ENCODE measurements at regions not wholly inside any gene's neighbourhood (a gene's known extent, or its start where the extent isn't known, plus 50 kb on each side); places are given as distances from the start of the nearest gene placed in this dataset.

DNA sequence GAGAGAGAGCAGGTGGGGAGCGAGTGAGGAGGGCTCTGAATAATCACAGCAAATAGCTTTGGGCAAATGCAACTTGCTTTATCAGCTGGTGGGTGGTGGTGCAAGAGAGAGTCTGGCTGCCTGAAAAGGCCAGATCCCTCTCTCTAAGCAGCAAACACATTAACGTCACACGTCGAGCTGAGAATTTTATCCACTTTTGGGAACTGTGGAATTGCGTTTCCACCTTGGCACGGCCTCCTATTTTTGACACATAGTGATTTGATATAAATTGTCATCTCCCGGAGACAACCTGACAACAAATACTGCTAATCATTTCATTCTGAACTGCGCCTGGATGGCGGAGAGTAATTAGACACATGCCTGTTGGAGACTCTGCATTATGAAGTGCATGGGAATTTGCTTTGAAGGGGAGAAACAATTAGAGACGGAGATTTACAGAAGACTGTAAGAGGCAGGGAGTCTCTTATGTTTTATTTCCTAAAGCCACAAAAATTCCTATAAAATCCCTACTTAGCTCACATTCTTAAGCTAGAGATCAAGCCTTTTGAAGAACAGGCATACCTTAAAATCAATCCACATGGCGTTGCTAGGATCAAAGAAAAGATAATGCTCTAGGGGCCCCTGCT lies 634.1 kb downstream of the TDRD15 start:
- H3K27ac ChIP-seq (ENCODE audit: low read depth, low read length) = no peak overlapping the region
- no peaks in the 10 kb centered on the region for H3K79me2 ChIP-seq (ENCODE audit: insufficient read depth, low read length)
- H3K4me2 ChIP-seq (ENCODE audit: low read depth, low read length, poor library complexity, severe bottlenecking) = no peak overlapping the region
- no peak overlapping the region for H3K9ac ChIP-seq (ENCODE audit: low read length)
- no peaks in the 10 kb centered on the region for H3K36me3 ChIP-seq (ENCODE audit: low read length)
- no peak overlapping the region for H2AFZ ChIP-seq (ENCODE audit: low read depth, low read length, severe bottlenecking)
- no peaks in the 10 kb centered on the region for H3F3A ChIP-seq (ENCODE audit: insufficient read depth)
- no peak overlapping the region for H3K4me3 ChIP-seq (ENCODE audit: insufficient read depth, low read length, poor library complexity, severe bottlenecking)
- TF ChIP-seq, protein P1, sequence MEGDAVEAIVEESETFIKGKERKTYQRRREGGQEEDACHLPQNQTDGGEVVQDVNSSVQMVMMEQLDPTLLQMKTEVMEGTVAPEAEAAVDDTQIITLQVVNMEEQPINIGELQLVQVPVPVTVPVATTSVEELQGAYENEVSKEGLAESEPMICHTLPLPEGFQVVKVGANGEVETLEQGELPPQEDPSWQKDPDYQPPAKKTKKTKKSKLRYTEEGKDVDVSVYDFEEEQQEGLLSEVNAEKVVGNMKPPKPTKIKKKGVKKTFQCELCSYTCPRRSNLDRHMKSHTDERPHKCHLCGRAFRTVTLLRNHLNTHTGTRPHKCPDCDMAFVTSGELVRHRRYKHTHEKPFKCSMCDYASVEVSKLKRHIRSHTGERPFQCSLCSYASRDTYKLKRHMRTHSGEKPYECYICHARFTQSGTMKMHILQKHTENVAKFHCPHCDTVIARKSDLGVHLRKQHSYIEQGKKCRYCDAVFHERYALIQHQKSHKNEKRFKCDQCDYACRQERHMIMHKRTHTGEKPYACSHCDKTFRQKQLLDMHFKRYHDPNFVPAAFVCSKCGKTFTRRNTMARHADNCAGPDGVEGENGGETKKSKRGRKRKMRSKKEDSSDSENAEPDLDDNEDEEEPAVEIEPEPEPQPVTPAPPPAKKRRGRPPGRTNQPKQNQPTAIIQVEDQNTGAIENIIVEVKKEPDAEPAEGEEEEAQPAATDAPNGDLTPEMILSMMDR (IDR thresholded peaks at IDR 0.05; ENCODE audit: insufficient read depth, low read length, poor library complexity, severe bottlenecking) = no peak
- no peak for TF ChIP-seq EZH2phosphoT487 (conservative IDR thresholded peaks at IDR 0.05; ENCODE audit: low read length)
- H3K27me3 ChIP-seq (ENCODE audit: low read length) = no peaks in the 10 kb centered on the region
- H4K20me1 ChIP-seq (ENCODE audit: low read depth, low read length) = 0 out of 2 replicates have a peak, but pooled peaks cover 5% of the 10 kb centered on the region
- no peaks in the 10 kb centered on the region for H3K9me2 ChIP-seq (replicated peaks; ENCODE audit: insufficient read depth, low read length)
- H3K9me3 ChIP-seq (ENCODE audit: insufficient read depth, low read length) = no peaks in the 10 kb centered on the region

DNA sequence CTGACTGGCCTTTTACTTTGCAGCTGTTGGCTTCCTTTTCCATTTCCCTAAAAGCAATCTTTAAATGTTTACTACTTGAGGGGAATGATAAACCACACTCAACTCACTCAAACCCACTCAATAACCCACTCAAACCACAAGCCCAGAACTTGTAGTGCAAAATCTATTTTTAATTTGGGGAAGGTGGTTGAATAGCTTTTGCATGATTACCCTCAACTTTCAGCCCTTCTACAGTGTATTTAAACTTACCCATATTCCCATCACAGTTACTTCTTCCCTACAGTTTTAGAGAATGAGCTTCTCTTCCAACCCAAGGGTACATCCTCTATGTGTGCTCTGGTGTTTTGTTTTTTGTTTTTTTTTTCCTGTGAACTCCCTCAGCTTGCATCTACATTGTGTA lies 636.1 kb downstream of the TDRD15 start:
- Histone ChIP-seq H3K36me3 (ENCODE audit: low read length) (no peaks in the 10 kb centered on the region), H2AFZ (ENCODE audit: low read depth, low read length, severe bottlenecking) (no peak overlapping the region), H3K9me3 (ENCODE audit: insufficient read depth, low read length) (no peaks in the 10 kb centered on the region), H3K9ac (ENCODE audit: low read length) (no peak overlapping the region), H3K4me3 (ENCODE audit: insufficient read depth, low read length, poor library complexity, severe bottlenecking) (no peak overlapping the region), H3K9me2 (replicated peaks; ENCODE audit: insufficient read depth, low read length) (no peaks in the 10 kb centered on the region), H4K20me1 (ENCODE audit: low read depth, low read length) (no peaks in the 10 kb centered on the region), H3K79me2 (ENCODE audit: insufficient read depth, low read length) (no peaks in the 10 kb centered on the region), H3K27me3 (ENCODE audit: low read length) (no peaks in the 10 kb centered on the region), H3K4me2 (ENCODE audit: low read depth, low read length, poor library complexity, severe bottlenecking) (no peak overlapping the region), H3F3A (ENCODE audit: insufficient read depth) (no peaks in the 10 kb centered on the region), H3K27ac (ENCODE audit: low read depth, low read length) (no peak overlapping the region)
- TF ChIP-seq EZH2phosphoT487 (conservative IDR thresholded peaks at IDR 0.05; ENCODE audit: low read length) = no peak
- TF ChIP-seq, protein P1 (IDR thresholded peaks at IDR 0.05; ENCODE audit: insufficient read depth, low read length, poor library complexity, severe bottlenecking) = no peak

DNA sequence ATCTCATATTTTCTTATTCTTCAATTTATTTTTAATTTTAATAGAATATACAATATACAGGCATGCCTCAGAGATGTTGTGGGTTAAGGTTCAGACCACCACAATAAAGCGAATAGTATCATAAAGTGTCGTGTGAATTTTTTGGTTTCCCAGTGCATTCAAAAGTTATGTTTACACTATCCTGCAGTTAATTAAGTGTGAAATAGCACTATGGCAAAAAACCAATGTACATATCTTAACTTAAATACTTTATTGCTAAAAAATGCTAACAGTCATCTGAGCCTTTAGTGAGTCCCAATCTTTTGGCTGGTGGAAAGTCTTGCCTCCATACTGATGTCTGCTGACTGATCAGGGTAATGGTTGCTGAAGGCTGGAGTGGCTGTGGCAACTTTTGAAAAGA lies 637.6 kb downstream of the TDRD15 start:
- Histone ChIP-seq H3K27me3 (ENCODE audit: low read length) (no peaks in the 10 kb centered on the region), H3K9me2 (replicated peaks; ENCODE audit: insufficient read depth, low read length) (no peaks in the 10 kb centered on the region), H3F3A (ENCODE audit: insufficient read depth) (no peaks in the 10 kb centered on the region), H3K4me3 (ENCODE audit: insufficient read depth, low read length, poor library complexity, severe bottlenecking) (no peak overlapping the region), H3K9ac (ENCODE audit: low read length) (no peak overlapping the region), H3K79me2 (ENCODE audit: insufficient read depth, low read length) (no peaks in the 10 kb centered on the region), H3K27ac (ENCODE audit: low read depth, low read length) (no peak overlapping the region), H2AFZ (ENCODE audit: low read depth, low read length, severe bottlenecking) (no peak overlapping the region), H4K20me1 (ENCODE audit: low read depth, low read length) (no peaks in the 10 kb centered on the region), H3K4me2 (ENCODE audit: low read depth, low read length, poor library complexity, severe bottlenecking) (no peak overlapping the region), H3K9me3 (ENCODE audit: insufficient read depth, low read length) (no peaks in the 10 kb centered on the region), H3K36me3 (ENCODE audit: low read length) (no peaks in the 10 kb centered on the region)
- TF ChIP-seq, protein P1 (IDR thresholded peaks at IDR 0.05; ENCODE audit: insufficient read depth, low read length, poor library complexity, severe bottlenecking) = no peak
- no peak for TF ChIP-seq EZH2phosphoT487 (conservative IDR thresholded peaks at IDR 0.05; ENCODE audit: low read length)
